MG63 (cell line): ENCODE measurements at regions not wholly inside any gene's neighbourhood (a gene's known extent, or its start where the extent isn't known, plus 50 kb on each side); places are given as distances from the start of the nearest gene placed in this dataset.
A peak's percentile ranks its signal among the peaks of the same experiment; 100 is the strongest.
"Not testable (repeated sequence)": the region's sequence is repeated elsewhere in the genome, so short reads cannot be mapped to it uniquely, and the experiment has no call there.

Experiments
- DNase-seq: peaks from one replicate; pipeline ENCODE4 v3.0.0-alpha.2; 2020
- H3K27me3 ChIP-seq: fragments of 250-450 bp; sonication (Bioruptor Pico); 2 replicates; pipeline ENCODE4 v1.5.1; 2020; ENCODE audit warnings: mild to moderate bottlenecking, moderate library complexity
- H3K36me3 ChIP-seq: fragments of 250-450 bp; sonication (Bioruptor Pico); 2 replicates; pipeline ENCODE4 v1.5.1; 2020; ENCODE audit warnings: mild to moderate bottlenecking, moderate library complexity
- H3K4me3 ChIP-seq: fragments of 250-450 bp; sonication (Bioruptor Pico); 2 replicates; pipeline ENCODE4 v1.5.1; 2020; ENCODE audit warnings: mild to moderate bottlenecking, moderate library complexity
- H3K9me3 ChIP-seq: fragments of 250-450 bp; sonication (Bioruptor Pico); 2 replicates; pipeline ENCODE4 v1.5.1; 2020; ENCODE audit warnings: mild to moderate bottlenecking, moderate library complexity

DNA sequence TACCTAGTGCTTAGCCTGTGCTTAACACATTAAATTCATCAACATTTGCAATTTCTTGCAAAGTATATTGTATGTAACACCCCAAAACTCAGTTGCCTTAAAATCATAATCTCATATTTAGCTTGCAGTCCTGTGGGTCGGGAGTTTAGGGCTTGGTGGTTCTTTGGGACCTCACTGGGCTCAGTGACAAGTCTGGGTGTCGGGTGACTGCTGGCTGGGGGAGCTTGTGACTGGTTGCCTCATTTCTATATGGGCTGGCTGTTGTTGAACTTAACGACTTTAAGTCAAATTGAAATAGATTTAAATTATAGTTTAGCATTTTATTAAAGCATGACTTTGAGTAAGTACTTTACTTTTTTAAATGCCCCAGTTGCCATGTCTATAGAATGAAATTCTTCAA lies 401.4 kb upstream of the NR3C2 start:
- DNase-seq = no peak
- Histone ChIP-seq H3K4me3 (no peak overlapping the region), H3K9me3 (no peaks in the 10 kb centered on the region), H3K27me3 (no peaks in the 10 kb centered on the region), H3K36me3 (no peaks in the 10 kb centered on the region)

DNA sequence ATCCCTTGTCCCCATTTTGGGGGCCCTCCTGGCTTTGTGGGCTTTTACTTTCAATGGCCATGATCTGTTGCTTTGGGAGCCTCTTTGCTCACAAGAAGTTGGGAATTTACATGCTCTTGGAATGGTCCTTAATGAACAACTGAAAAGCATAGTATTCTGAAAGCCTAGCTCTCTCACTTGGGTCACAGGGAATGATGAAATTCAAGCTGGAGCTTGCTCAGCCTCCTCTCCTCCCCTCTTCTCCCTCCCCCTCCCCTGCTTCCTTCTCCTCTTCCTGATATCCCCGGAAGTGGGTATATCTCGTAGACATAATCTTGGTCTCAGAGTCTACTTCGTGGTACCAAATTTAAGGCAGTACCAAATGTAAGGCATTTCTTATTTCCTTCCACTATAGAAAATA lies 400.6 kb upstream of the NR3C2 start:
- Histone ChIP-seq H3K4me3 (no peak overlapping the region), H3K9me3 (no peaks in the 10 kb centered on the region), H3K36me3 (no peaks in the 10 kb centered on the region), H3K27me3 (no peaks in the 10 kb centered on the region)
- DNase-seq = no peak

- not testable (repeated sequence) for DNase-seq
Measured at GRCh38 chr4:148837571-148837970, 395.4 kb upstream of the NR3C2 start.

DNA sequence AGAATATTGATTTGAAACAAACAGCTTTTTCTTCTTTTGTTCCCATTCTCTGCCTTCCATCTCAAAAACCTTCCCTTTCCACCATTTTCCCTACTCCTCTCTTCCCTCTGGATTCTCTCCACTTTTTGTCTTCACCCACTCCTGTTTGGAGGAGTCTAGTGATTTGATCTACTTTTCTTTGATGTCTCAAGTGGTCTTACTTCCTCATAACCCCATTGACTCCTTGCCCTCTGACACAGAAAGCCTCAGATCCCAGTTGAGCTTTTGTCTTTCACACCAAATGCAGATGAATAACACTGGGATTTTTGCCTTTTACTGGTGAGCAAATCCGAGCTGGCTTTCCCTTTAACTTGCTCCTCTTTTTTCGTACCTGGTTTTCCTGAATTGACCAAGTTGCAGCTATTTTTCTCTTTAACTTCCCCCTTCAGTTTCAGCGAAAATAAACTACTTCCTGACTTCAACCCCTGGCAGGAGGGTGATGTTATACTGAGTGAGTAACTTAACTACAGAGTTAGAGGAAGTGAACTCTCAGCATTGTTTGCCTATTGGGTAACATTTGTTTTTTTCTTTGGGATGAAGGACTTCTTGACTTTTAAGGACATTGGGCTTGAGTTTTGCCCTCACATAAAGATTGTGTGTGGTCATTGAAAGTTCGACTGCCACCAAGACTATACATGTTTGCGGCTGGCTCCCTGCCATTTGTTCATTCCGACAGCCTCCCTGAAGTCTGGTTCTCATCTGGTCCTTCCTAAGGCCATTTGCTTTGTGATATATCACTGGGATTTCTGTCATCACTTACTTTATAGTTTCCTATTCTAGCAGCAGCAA lies 392.8 kb upstream of the NR3C2 start:
- no peaks in the 10 kb centered on the region for H3K27me3 ChIP-seq
- no peak for DNase-seq
- H3K4me3 ChIP-seq = no peak overlapping the region
- H3K9me3 ChIP-seq = no peaks in the 10 kb centered on the region
- no peaks in the 10 kb centered on the region for H3K36me3 ChIP-seq

More at GRCh38 chr4:148837571-148837970, 395.4 kb upstream of the NR3C2 start:
- not testable (repeated sequence) for H3K9me3 ChIP-seq, H3K36me3 ChIP-seq, H3K27me3 ChIP-seq, H3K4me3 ChIP-seq

DNA sequence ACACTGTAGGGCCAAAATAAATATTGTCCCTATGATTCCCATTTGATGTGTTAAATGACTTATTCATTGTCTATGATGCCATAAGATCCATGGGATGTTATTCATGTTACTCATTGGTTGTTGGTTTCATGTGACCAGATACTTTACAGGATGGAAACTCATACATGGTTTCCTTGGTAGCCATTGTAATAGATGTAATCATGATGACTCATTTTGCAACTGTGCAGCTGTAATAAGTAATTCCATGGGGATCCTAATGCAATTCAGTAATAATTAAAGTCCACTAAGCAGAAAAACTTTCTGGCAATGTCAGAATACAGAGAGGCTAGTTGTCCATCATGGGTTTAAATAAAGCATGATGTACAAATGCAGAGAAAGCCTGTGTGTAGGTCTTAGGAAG lies 389.7 kb upstream of the NR3C2 start:
- Histone ChIP-seq H3K27me3 (no peaks in the 10 kb centered on the region), H3K9me3 (no peaks in the 10 kb centered on the region), H3K36me3 (no peaks in the 10 kb centered on the region), H3K4me3 (no peak overlapping the region)
- no peak for DNase-seq

- no peaks in the 10 kb centered on the region for H3K27me3 ChIP-seq
- no peak for DNase-seq
- H3K36me3 ChIP-seq = no peaks in the 10 kb centered on the region
- H3K9me3 ChIP-seq = no peaks in the 10 kb centered on the region
- no peak overlapping the region for H3K4me3 ChIP-seq
Measured at GRCh38 chr4:148828291-148828690, 386.1 kb upstream of the NR3C2 start.

DNA sequence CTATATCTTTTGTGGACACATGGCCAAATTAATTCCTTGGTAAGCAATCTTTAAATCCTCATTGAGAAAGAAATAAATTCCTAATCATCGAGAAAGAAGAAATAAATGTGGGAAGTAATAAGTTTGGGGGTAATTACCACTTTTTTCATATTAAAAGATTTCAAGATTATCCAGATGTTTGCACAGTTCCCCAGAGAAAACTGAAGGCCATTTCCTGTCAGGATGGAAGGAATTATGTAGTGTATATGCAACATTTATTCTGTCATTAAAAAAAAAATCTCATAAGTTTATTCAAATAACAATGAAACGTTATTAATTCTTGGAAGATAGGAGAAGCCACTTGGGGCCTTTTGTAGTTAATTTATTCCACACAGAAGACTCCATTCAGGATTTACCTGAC lies 385.6 kb upstream of the NR3C2 start:
- no peaks in the 10 kb centered on the region for H3K27me3 ChIP-seq
- H3K36me3 ChIP-seq = no peaks in the 10 kb centered on the region
- H3K9me3 ChIP-seq = no peaks in the 10 kb centered on the region
- no peak for DNase-seq
- no peak overlapping the region for H3K4me3 ChIP-seq

DNA sequence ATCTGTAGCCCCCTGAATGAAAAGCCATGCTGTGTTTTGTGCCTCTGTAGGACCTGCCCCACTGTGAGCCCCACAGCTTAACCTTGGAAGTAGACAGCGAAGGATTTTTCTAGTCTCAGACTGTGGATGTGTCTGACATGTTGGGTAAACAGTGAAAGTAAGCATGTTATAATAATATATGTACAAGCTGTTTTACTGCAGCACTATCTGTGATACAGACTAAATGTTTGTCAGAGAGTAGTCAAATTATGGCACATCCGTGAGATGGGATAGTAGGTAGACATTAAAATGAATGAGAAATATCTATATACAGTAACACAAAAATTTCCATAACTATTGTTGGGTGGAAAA lies 381.2 kb upstream of the NR3C2 start:
- H3K27me3 ChIP-seq = no peaks in the 10 kb centered on the region
- DNase-seq = no peak
- H3K36me3 ChIP-seq = no peaks in the 10 kb centered on the region
- no peaks in the 10 kb centered on the region for H3K9me3 ChIP-seq
- H3K4me3 ChIP-seq = no peak overlapping the region

GRCh38 chr4:148822572-148823418 lies 380.6 kb upstream of the NR3C2 start:
- H3K4me3 ChIP-seq = no peak overlapping the region
- no peaks in the 10 kb centered on the region for H3K36me3 ChIP-seq
- no peaks in the 10 kb centered on the region for H3K27me3 ChIP-seq
- DNase-seq = no peak
- H3K9me3 ChIP-seq = no peaks in the 10 kb centered on the region

DNA sequence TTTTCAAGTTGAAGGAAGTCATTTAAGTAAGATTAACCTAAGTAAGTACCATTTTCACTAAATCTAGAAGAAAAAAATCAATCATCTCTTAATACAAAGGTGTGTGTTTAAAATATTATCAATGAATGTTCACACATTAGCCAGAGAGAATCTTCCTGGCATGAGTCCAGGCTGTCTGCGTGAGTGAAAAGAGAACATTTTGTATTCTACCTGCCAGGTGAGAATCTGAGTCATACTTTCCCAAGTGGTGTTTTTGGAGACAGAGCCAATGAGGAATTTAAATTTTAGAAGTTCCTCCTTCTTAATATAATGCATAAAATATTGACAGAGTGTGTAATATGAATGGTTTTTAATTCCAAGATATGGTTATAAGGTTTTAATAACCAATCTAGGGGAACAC lies 371.8 kb upstream of the NR3C2 start:
- Histone ChIP-seq H3K27me3 (no peaks in the 10 kb centered on the region), H3K36me3 (no peaks in the 10 kb centered on the region), H3K9me3 (no peaks in the 10 kb centered on the region), H3K4me3 (no peak overlapping the region)
- DNase-seq = no peak

- no peak overlapping the region for H3K4me3 ChIP-seq
- no peaks in the 10 kb centered on the region for H3K9me3 ChIP-seq
- no peaks in the 10 kb centered on the region for H3K36me3 ChIP-seq
- no peaks in the 10 kb centered on the region for H3K27me3 ChIP-seq
- no peak for DNase-seq
Measured at GRCh38 chr4:148813289-148813688, 371.1 kb upstream of the NR3C2 start.

DNA sequence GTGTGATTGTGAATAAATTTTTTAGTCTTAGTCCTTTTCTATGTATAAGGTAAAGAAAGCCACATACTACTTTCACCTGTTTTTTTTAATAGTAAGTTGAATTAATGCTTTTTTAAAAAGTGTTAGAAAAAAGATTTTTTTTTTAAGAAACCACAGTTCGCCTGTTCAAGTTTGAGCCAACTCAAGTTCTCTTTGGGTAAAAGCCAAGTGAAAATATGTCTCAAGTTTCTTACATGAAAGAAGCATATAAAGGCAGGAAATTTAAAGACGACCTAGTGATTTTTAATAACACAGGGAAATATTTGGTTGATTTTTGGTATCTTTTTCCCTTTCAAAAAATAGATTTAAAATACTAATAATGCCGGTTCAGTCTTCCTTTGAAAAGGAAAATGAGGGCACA lies 369.9 kb upstream of the NR3C2 start:
- Histone ChIP-seq H3K4me3 (no peak overlapping the region), H3K27me3 (no peaks in the 10 kb centered on the region), H3K36me3 (no peaks in the 10 kb centered on the region), H3K9me3 (no peaks in the 10 kb centered on the region)
- no peak for DNase-seq

DNA sequence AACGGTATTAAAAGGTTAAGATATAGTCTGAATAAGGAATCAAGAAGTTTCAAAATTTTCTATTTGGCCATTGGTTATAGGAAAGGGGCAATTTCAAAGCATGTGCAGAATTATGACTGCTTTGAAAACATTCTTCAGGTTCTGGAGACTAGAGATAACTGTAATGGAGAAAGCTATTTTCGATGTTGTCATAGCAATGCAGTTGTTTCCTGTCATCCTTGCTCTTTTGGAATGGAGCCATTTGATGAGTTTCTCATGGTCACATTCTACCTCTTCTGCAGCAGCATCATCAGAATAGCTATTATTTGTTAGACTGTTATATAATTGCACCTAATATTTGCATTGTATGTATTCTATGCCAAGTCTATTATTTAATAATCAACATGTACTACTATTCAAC lies 368.2 kb upstream of the NR3C2 start:
- no peaks in the 10 kb centered on the region for H3K9me3 ChIP-seq
- DNase-seq = no peak
- no peaks in the 10 kb centered on the region for H3K36me3 ChIP-seq
- H3K27me3 ChIP-seq = no peaks in the 10 kb centered on the region
- no peak overlapping the region for H3K4me3 ChIP-seq

- no peak overlapping the region for H3K4me3 ChIP-seq
- no peak for DNase-seq
- no peaks in the 10 kb centered on the region for H3K9me3 ChIP-seq
- no peaks in the 10 kb centered on the region for H3K36me3 ChIP-seq
- no peaks in the 10 kb centered on the region for H3K27me3 ChIP-seq
Measured at GRCh38 chr4:148808416-148808815, 366.2 kb upstream of the NR3C2 start.

GRCh38 chr4:148800940-148801339 lies 358.7 kb upstream of the NR3C2 start:
- Histone ChIP-seq H3K36me3 (no peaks in the 10 kb centered on the region), H3K4me3 (no peak overlapping the region), H3K9me3 (no peaks in the 10 kb centered on the region), H3K27me3 (no peaks in the 10 kb centered on the region)
- peak; percentile 32 for DNase-seq

DNA sequence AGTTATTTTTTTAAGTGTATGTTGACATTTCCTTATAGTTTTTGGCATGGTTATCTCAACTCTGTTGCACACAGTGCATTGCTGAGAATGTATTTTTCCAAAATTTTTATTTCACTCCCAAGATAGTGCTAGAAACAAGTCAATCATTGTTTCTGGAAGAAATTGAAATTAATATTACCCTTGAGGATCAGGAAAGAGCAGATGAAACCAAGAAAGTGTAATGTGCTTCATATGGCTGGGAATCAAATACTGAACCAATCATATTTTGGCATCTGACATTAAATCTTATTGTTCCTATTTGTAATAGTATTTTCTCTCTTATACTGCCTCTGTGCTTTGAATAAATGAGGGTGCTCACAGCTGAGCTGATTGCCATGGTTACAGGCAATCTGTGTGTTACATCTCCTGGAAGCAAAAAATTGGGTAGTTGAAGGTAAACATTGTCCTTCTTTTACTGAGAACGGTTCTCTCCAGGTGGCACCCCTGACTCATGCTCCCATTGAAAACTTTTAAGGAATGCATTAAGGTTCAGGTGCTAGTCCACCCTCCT lies 358.2 kb upstream of the NR3C2 start:
- H3K4me3 ChIP-seq = no peak overlapping the region
- no peaks in the 10 kb centered on the region for H3K9me3 ChIP-seq
- no peaks in the 10 kb centered on the region for H3K36me3 ChIP-seq
- no peak for DNase-seq
- no peaks in the 10 kb centered on the region for H3K27me3 ChIP-seq

GRCh38 chr4:148795156-148795864 lies 353.1 kb upstream of the NR3C2 start:
- Histone ChIP-seq H3K36me3 (no peaks in the 10 kb centered on the region), H3K4me3 (no peak overlapping the region), H3K9me3 (no peaks in the 10 kb centered on the region), H3K27me3 (no peaks in the 10 kb centered on the region)
- peak; percentile 29 for DNase-seq
